ENCODE measurements at regions not wholly inside any gene's neighbourhood (a gene's known extent, or its start where the extent isn't known, plus 50 kb on each side); places are given as distances from the start of the nearest gene placed in this dataset.

DNA sequence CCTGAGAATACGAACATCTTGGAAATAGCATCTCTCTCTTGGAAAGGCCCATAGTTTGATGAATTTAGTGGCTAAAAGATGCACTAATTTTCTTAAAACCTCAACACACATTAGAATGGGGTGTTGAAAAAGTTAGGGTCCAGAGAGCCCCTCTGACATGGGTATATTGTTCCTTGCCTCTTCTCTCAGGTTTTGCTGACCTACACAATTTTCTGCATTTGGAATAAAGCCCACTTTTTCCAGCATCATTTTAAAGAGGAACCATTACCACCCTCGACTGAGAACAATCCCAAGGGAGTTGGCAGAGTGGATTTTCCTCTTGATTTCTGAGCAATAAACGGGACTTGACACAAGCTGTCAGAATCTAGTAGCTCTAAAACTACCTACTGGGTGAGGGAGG lies 156.1 kb downstream of the PMP22 start:
- no peak for DNase-seq

DNA sequence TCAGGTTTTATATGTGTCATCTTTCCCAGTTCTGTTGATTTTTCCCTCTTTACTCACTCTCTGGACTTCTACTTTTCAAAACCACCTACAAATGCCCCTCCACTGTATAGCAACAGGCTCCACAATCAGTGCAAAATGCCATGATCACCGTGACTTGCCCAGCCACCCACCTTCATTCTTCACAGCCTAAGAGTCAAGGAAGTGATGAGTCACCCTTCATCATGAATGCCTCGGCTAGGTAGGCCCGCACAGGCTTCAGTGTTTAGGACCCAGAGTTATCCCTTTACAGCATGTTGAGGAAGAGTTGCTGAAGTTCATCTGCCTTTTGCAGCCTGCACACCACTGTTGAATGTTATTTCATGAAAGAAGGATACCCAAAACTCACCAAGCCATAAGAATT lies 158.6 kb downstream of the PMP22 start:
- peak; percentile 1 for DNase-seq

DNA sequence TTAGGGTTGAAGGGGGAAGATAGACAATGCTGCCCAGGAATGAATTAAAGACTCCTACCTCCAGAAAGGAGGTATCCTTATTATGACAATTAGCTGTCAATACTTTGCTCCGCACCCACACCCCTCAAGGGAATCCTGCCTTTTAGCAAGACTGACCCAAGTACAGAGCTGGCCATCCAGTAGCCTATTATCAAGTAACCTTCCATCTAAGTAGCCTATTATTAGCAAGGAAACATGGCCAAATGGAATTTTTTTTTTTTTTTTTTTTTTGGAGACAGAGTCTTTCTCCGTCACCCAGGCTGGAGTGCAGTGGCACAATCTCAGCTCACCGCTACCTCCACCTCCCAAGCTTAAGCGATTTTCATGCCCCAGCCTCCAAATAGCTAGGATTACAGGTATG lies 161.3 kb downstream of the PMP22 start:
- DNase-seq = no peak

DNA sequence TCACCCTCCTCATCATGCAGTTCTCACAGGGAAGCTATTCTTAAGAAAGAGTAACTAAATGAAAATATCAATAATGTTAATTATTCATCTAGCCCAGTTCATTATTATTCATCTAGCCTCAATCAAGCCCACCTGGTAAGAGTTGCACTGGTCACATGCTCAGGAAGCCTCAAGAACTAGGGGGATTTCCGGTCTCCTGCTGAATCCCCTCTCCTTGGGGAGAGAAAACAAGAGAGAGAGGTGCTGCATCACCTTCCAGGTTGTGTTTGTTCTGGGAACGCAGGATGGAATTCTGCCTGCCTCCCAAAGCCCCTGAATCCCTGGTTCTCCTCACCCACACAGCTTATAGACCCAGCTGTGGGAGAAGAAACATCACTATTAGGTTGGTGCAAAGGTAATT lies 164.0 kb downstream of the PMP22 start:
- DNase-seq = no peak

DNA sequence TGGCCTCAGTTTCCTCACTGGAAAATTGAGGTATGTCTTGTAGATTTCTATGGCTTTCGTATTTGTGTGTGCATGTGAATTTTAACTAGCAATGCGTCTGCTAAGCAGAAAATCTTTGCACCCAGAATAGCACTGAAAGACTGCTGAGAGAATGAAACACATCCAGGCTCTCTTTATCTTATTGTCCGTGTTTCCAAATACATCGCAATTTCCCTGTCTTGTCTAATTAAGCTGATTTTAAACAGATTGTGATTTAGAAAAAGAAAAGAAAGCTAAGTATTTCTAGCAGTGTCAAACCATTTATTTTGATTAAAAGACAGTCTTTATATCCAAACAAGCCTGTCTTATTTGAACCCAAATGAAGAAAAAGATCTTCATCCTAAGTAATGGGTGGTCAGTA lies 168.6 kb downstream of the PMP22 start:
- no peak for DNase-seq

DNA sequence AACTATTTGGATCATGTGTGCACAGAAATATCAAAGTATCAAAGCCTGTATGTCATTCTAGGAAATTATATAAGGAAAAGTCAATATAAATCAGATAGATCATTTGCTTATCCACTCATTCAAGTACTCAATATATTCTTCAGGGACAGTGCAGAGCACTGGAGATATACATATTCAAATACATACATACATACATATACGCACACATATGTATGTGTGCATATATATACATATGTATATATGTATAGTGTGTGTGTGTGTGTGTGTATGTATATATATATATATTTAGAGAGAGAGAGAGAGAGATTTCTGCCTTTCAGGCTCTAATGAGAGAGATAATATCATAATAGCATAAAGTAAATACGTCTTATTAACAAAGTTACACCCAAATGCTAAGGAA lies 169.2 kb downstream of the PMP22 start:
- DNase-seq = no peak

DNA sequence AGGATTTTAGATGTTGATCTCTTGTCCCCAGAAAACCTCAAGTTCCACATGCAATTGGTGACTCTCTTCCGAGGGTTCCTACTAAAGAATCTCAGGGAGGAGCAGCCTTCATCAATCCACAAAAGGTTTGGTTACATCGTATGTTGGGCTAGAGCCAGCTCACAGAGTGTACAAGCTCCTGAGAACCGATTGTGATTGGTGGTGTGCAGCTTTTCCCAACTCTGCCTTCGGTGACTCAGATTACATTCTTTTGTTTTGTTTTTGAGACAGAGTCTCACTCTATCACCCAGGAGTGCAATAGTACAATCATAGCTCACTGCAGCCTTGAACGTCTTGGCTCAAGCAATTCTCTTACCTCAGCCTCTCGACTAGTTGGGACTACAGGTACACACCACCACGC lies 172.4 kb downstream of the PMP22 start:
- no peak for DNase-seq

DNA sequence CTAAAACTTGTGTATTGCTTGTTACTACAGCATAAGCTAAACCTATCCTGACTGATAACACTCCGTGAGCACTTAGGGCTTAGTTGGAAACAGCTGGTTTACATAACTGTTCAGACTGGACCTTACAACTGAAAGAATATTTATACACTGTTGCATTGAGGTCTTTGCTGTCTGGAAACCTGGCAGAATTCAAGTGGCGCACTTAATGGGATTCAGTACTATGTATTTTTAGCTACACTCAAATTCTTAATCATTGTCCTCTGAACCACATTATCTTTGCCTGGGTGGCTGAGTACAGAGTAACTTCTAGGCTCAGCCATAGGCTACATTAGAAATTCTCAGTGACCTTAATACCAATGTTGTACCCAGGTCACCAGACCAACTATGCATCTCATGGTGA lies 172.9 kb downstream of the PMP22 start:
- DNase-seq = no peak

DNA sequence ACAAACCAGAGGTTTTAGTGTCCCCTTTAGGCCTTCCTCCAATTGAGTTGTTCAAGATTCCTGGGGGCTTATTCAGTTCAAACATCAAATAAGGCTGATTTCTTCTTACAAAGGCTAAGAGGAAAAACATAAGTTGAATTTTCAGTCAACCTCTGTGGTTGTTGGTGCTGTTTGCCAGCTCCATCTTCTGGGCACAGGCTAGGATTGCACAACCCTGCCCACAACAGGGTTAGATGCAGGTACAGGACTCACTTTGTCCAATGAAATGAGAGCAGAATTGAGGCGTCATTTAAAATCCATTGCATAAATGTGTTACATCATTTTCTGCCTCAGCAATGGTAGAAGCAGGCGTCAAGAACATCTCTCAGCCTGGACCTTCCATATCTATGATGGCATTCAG lies 173.3 kb downstream of the PMP22 start:
- DNase-seq = peak; percentile 2

DNA sequence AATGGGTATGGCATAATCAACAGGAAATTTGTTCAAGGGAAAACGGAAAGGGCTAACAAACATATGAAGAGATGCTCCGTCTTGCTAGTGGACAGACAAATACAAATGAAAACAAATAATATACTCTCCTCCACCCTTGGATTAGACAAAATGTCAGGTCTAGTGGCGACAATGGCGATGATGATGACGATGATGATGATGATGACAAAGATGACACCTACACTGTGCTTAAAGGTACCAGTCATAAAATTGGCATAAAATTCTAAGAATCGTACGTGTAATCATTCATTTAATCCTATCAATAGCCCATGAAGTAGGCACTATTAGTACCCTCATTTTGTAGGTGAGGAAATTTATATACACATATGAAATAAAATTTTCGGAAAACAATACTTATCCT lies 174.6 kb downstream of the PMP22 start:
- no peak for DNase-seq

DNA sequence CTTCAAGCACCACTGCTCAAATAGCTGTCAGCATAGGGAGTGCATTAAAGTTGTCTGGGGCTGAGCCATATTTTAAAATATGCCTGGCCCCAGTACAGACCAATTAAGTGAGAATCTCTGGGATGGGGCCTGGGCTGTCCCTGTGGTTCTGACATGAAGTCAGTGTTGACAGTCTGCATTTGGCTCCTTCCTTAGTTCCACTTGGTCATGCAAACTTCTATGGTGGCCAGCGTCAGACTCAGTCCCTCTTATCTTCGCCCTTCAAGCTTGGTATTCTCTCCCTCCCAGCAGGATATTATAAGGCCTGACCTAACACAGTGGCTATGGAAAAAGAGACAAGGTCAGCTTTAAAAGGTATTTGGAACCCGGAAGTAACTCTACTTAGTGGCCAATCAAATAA lies 177.2 kb downstream of the PMP22 start:
- DNase-seq = no peak

DNA sequence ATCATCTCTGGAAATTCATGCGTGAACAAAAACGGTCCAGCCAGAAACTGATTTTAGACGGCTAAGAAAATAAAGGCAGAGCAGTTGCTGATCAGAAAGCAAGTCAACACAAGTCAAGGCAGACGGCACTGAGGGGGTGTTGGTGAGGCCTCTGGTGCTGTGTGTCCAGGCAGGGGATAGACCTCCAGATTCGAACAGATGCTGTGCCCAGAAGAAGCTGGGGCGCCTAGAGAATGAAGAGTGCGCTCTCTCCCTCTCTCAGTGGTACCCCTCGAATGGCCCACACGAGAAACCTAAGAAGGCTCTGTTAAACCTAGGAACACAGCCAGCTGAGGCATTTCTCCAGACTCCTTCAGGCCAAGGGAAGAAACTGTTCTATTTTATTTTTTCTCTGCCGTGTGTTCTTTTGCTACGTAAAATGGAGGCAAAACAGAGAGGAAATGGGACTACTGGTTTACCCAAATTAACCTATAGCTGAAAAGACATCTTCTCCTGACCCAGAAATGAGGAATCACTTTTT lies 178.3 kb downstream of the PMP22 start:
- DNase-seq = no peak

DNA sequence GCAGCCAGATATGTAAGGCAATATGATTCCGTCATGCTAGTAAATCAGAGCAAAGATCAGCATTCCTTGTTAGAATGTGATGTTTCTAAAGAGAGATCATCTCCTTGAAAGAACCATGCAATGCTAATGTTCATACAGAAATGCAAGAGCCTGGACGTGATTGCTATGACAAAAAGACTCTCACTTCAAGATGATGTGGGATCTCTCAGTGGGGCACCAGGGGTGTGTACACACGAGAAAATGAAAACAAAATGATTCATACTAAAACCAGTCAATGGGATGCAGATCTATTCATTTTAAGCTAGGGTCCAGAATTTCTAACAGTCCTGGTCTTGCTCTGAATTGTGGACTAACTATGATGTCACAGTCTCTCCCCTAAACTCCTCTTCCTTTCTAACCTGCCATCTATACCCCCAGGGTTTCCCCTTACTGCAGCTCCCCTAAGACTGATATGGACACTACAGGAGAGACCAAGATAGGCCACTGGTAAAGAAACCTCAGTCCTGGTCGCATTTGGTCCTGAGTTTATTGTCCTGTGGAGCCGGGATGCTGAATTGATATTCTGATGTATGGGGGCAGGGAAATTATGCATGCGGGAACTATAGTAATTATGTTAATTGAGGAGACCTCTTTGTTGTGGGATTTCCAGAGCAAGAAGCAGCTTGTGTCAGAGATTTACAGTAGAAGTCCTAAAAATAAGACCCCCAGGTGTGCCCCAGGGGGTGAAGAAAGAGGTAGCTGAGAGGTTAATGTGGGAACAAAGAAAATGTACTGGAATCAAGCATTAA lies 179.0 kb downstream of the PMP22 start:
- DNase-seq = no peak

DNA sequence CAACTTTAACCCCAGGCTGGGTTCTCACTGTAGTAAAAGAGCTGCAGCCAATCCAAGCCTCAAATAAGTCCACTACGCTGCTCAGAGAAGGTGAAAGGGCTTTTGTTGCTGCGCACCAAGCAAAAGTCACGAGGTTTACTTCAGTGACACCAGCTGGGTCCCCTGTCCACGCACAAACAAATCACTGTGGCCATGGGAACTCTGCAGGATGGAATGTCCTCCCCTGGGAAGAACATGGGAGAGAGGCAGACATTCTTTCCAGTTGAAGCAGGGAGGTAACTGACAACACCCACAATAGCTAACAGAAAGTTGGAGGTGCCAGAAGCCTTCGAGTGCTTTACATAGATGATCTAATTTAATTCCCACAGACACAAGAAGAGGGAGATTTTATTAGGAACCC lies 181.9 kb downstream of the PMP22 start:
- no peak for DNase-seq

DNA sequence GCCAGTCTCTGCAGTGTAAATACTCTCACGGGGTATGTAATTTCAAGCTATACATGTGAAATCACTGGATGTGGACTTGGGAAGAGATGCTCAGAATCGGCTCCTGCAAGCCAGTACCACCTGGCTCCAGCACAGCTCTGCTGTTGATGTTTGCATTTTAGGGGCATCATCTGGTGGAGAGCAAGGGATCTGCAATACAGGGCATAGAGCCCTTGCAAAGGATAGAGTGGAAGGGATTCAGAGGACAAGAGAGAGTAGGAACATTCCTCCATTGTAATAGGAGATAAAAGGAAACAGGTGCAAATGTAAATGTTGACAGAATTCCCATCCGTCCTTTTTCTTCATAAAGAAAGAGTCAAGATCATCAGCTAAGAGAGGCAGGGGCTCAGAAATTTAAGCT lies 184.1 kb downstream of the PMP22 start:
- DNase-seq = no peak

DNA sequence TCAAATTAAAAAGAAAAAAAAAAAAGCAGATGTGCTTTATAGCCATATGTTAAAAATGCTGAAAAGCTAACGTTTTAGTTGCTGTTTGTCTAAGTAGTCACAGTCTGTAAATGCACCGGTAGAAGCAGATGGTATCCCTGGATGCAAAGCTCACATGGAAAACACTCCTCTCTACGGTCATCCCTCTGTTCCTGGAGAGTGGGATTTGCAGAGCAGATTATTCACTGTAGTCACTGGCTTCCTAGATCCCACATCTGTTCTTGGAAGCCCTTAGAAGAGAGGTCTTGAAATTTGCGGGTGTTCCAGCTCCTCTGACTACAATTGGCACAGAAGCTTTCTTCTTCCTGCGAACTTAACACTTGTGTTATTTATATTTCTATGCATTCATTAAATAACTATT lies 186.6 kb downstream of the PMP22 start:
- no peak for DNase-seq

DNA sequence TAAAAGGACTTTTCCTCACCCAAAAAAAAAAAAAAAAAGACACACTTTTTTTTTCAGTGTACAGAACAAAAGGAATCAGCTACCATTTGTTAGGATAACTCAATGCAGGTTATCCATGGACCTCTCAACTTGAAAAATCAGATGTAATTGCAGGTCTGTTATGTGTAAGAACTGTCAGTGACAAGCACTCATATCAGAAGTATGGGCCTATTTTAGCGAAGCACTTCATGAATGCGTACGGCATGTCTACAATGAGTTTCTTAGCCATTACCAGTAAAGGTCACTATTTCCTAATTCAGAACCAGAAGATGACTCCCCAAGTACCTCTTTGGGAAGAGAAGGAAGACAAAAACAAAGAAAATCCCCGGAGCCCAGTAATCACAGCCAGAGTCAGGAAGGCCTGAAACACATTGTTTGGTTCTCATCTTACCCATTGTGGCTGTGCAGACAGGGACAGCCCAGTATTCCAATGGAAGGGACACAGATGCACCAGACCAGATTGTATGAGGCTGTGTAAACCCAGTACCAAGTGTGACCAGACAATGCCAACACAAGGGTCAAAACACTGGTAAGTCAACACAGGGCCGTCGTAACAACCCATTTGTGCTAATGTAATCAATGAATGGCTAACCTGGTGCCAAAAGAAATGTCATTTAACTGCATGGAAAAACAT lies 188.0 kb downstream of the PMP22 start:
- no peak for DNase-seq

DNA sequence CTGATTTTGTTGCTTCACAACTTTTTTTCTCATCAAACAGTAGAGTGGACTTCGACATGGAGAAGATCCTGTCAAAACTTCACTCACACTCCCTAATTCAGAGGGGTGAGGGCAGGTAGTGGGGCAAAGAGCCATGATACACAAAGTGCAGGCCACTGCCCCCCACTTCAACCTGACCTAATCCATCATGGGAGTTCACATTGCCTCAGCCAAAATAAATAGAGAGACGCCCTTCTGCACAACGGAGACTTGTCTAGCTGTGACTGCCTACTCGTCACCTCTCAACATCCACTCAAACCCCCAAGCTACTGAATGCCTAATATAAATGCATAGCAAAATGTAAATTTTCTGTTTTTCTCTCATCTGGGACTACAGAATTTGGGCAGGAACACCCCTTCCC lies 213.2 kb downstream of the PMP22 start:
- DNase-seq = no peak

DNA sequence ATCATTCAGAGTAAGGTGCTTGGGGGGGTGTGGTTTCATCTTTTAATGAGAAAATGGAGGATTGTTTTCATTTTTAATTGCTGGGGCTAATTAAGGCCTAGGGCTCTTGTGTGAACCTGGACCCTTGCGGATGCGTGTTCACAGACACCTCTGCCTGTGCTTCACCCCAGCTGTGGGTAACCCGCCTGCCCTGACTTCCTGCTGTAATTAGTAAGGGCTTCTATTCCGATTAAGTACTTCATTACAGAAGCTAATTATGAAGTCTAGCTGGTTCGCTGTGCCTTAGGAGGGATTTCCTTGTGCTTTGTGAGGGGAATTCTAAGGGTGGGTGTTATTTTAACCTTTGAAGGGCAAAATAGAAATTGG lies 215.3 kb downstream of the PMP22 start:
- no peak for DNase-seq

DNA sequence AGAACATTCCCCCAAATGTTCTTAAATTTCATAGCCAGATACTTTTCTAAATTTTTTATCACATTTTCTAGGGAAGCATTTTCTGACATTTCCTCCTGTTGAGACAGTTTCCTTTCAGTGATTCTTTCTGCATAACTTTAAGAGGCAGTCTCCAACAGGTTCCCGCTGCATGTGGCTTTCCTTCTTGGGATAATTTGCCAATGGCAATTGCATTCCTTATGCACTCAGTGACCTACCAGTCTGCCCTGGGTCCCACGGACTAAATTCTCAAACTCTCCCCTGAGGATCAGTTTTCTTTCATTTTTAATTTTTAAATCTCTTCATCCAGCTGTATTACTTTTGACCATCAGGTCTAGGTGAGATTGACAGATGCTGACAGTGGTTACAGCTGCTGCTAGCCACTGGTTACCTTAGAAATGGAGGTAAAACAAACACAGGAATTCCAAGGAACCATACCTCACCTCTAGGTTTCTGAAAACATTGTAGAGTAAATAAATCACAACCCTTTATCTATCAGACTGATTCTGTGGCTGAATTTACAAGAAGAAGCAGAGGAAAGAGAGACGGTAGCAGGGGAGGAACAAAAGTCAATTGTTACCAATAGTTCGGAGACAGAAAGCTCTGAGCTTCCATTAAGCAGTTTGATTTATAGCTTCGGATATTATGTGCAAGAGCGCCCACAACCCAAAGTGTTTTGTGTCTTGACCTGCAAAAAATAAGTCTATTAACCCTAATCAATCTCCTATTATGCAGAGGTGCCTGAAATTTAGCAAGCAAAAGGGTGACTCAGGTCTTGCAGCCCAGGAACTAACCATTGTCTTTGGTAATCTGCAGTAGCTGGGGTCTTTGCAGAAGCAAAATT lies 216.0 kb downstream of the PMP22 start:
- no peak for DNase-seq

DNA sequence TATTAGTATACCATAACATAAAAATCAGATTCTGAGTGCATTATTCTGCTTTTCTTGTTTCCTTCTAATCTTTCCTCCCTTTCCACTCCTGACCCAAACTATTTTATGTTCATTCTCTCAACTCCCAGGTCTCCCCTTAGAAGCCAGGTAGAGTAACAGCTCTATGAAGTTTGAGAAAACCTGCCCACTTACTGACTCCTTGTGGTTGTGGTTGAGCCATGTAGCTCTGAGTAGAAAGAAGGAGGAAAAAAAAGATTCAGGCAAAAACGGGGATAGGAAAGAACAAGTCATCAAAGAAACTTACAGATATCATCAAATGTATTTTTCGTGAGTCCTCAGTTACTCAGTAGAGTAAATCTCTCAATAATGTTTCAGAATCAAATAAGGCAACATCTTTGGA lies 216.7 kb downstream of the PMP22 start:
- no peak for DNase-seq

DNA sequence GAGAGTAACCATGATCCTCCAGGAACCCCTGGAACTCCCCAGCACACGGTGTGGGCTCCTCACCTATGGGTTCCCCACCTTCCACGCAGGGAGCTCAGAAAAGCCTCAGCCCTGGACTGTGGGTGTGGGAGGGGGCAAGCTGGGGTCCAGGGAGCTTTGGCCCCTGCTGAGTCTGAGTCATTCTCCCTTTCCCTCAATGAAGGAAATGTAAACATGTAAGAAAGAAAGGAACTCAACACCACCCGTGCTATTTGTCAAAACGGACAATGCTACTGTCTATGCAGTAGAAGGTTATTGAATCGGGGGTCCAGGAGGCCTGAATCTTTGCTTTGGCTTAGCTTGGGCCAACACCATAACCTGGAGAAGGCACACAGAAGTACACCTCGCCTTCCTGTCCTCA lies 222.8 kb downstream of the PMP22 start:
- no peak for DNase-seq

DNA sequence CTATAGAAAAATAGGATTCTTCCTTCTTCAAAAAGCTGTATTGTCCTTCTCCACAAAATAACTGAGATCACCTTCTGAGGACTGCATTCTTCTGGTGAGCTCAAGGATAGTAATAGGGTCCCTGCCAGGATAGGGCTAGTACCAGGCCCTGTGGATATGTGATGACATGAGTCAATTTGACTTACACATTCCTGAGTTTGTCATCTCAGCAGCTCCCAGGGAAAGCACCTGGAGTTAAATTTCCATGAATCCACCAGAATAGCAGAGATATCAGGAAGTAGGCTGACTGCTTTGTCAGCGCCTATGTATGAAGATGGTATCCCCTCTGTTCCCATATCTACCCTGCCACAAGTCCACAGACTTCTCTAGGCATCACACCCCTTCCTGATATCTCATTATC lies 225.8 kb downstream of the PMP22 start:
- no peak for DNase-seq

DNA sequence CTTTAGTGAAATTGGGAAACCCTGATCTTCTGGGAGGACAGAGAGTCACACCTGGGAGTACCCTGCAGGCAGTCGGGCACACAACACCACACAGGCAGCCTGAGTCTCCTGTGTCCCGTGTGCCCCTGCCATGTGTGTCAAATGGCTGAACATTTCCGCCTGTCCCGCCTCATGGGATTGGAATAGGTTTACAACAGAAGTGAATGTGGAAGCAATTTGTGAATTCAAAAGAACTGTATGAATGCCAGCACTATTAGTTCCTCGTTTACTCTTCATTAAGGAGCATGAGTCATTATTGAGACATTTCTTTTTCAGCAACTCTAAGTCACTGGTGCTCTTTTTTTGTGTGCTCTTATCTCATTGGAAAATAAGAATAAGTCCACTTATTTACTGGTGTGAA lies 226.5 kb downstream of the PMP22 start:
- DNase-seq = no peak

Measured in DMS53 (cell line).